ENCODE measurements at regions not wholly inside any gene's neighbourhood (a gene's known extent, or its start where the extent isn't known, plus 50 kb on each side); places are given as distances from the start of the nearest gene placed in this dataset.

DNA sequence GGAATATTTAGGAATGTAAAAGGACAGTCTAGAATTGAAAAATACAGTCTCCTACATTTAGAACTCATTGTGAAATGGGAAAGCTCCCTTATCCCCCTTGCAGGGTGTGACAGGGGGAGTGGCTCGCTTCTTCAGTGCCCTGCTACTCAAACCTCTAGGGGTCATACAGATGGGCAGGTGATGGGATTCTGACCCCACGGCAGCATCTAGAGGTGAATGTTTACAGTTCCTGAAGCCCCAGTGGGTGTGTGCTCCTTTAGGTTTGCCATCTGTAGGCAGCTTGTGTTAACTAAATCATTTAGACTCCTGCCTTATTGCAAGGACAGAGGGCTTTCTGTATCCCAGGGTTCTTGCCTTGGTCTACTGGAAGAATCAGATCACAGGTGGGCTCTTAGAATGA, 271.0 kb upstream of the MPDZ start (continued):
- TF ChIP-seq, protein P1, sequence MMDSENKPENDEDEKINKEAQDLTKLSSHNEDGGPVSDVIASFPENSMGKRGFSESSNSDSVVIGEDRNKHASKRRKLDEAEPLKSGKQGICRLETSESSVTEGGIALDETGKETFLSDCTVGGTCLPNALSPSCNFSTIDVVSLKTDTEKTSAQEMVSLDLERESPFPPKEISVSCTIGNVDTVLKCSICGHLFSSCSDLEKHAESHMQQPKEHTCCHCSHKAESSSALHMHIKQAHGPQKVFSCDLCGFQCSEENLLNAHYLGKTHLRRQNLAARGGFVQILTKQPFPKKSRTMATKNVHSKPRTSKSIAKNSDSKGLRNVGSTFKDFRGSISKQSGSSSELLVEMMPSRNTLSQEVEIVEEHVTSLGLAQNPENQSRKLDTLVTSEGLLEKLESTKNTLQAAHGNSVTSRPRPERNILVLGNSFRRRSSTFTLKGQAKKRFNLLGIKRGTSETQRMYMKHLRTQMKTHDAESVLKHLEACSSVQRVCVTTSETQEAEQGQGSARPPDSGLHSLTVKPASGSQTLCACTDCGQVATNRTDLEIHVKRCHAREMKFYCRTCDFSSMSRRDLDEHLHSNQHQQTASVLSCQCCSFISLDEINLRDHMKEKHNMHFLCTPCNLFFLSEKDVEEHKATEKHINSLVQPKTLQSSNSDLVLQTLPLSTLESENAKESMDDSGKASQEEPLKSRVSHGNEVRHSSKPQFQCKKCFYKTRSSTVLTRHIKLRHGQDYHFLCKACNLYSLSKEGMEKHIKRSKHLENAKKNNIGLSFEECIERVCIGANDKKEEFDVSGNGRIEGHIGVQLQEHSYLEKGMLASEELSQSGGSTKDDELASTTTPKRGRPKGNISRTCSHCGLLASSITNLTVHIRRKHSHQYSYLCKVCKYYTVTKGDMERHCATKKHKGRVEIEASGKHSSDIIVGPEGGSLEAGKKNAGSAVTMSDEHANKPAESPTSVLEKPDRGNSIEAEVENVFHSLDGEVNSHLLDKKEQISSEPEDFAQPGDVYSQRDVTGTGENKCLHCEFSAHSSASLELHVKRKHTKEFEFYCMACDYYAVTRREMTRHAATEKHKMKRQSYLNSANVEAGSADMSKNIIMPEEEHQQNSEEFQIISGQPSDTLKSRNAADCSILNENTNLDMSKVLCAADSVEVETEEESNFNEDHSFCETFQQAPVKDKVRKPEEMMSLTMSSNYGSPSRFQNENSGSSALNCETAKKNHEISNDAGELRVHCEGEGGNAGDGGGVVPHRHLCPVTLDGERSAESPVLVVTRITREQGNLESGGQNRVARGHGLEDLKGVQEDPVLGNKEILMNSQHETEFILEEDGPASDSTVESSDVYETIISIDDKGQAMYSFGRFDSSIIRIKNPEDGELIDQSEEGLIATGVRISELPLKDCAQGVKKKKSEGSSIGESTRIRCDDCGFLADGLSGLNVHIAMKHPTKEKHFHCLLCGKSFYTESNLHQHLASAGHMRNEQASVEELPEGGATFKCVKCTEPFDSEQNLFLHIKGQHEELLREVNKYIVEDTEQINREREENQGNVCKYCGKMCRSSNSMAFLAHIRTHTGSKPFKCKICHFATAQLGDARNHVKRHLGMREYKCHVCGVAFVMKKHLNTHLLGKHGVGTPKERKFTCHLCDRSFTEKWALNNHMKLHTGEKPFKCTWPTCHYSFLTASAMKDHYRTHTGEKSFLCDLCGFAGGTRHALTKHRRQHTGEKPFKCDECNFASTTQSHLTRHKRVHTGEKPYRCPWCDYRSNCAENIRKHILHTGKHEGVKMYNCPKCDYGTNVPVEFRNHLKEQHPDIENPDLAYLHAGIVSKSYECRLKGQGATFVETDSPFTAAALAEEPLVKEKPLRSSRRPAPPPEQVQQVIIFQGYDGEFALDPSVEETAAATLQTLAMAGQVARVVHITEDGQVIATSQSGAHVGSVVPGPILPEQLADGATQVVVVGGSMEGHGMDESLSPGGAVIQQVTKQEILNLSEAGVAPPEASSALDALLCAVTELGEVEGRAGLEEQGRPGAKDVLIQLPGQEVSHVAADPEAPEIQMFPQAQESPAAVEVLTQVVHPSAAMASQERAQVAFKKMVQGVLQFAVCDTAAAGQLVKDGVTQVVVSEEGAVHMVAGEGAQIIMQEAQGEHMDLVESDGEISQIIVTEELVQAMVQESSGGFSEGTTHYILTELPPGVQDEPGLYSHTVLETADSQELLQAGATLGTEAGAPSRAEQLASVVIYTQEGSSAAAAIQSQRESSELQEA (CRISPR knock-in tag; IDR thresholded peaks at IDR 0.05; ENCODE audit: not compliant biosample characterization): no peak
- TF ChIP-seq SP1 (IDR thresholded peaks at IDR 0.05): no peak
- no peak for TF ChIP-seq SP1 (CRISPR knock-in tag; IDR thresholded peaks at IDR 0.05)
- TF ChIP-seq, protein P2, sequence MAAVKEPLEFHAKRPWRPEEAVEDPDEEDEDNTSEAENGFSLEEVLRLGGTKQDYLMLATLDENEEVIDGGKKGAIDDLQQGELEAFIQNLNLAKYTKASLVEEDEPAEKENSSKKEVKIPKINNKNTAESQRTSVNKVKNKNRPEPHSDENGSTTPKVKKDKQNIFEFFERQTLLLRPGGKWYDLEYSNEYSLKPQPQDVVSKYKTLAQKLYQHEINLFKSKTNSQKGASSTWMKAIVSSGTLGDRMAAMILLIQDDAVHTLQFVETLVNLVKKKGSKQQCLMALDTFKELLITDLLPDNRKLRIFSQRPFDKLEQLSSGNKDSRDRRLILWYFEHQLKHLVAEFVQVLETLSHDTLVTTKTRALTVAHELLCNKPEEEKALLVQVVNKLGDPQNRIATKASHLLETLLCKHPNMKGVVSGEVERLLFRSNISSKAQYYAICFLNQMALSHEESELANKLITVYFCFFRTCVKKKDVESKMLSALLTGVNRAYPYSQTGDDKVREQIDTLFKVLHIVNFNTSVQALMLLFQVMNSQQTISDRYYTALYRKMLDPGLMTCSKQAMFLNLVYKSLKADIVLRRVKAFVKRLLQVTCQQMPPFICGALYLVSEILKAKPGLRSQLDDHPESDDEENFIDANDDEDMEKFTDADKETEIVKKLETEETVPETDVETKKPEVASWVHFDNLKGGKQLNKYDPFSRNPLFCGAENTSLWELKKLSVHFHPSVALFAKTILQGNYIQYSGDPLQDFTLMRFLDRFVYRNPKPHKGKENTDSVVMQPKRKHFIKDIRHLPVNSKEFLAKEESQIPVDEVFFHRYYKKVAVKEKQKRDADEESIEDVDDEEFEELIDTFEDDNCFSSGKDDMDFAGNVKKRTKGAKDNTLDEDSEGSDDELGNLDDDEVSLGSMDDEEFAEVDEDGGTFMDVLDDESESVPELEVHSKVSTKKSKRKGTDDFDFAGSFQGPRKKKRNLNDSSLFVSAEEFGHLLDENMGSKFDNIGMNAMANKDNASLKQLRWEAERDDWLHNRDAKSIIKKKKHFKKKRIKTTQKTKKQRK (IDR thresholded peaks at IDR 0.05; ENCODE audit: low read length): no peak
- no peak for TF ChIP-seq HMGA1 (CRISPR knock-in tag; conservative IDR thresholded peaks at IDR 0.05)
- TF ChIP-seq KDM5A (IDR thresholded peaks at IDR 0.05; ENCODE audit: borderline replicate concordance, low read length): no peak
- TF ChIP-seq NR2F1 (CRISPR knock-in tag; IDR thresholded peaks at IDR 0.05): no peak
- TF ChIP-seq NFIB (CRISPR knock-in tag; IDR thresholded peaks at IDR 0.05; ENCODE audit: borderline replicate concordance): no peak
